ENCODE measurements at regions not wholly inside any gene's neighbourhood (a gene's known extent, or its start where the extent isn't known, plus 50 kb on each side); places are given as distances from the start of the nearest gene placed in this dataset.

DNA sequence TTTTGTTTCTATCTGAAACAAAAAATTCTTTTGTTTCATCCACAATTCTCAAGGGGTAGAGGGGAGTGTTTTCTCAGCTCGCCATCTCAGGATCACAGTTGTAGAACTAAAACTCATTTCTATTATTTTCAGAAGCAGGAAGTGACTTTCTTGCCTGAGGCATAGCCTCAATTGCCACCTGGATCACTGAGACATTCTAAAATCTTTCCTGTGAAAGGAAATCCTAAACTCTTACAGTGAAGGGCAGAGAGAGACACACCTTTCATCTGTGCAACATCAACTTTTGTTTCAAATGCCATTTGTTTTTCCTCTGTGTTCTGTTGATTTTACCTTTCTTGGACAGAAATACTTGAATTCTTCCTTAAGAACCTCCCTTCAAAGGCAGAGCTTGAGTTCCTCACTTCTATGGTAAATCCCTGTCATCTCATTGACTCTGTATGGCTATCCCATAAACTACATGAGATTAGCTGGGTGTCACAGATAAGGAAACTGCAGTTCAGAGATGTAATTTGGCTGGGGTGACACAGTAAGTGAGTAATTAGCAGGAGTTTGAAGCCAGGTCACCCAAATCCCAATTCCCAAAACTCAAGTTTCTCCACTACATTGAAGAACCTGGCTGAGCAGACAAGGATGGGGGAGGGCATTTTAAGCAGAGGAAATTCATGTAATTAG lies 224.4 kb upstream of the HTR2A start:
- Histone ChIP-seq H3K27ac (ENCODE audit: insufficient read depth, low read depth, low read length) (no peak overlapping the region), H3K36me3 (ENCODE audit: control insufficient read depth in 2 of 2, extremely low read depth in 1 of 2, insufficient read depth in 2 of 2, low read length in 2 of 2) (no peaks in the 10 kb centered on the region), H2AFZ (ENCODE audit: low read depth, low read length) (no peak overlapping the region), H4K20me1 (replicated peaks; ENCODE audit: control insufficient read depth, extremely low read depth, insufficient read depth, low read length) (no peaks in the 10 kb centered on the region), H3K4me1 (ENCODE audit: control insufficient read depth, extremely low read depth, insufficient read depth, low read length) (no peaks in the 10 kb centered on the region), H3K9ac (replicated peaks; ENCODE audit: extremely low read depth, insufficient read depth, low read length) (no peak overlapping the region), H3K27me3 (ENCODE audit: control insufficient read depth in 2 of 2, insufficient read depth in 2 of 2, low read length in 2 of 2) (no peaks in the 10 kb centered on the region), H3K79me2 (ENCODE audit: control insufficient read depth, insufficient read depth, low read length) (no peaks in the 10 kb centered on the region), H3K4me2 (ENCODE audit: insufficient read depth, low read length) (no peak overlapping the region), H3K4me3 (replicated peaks in 1 of 3; ENCODE audit: insufficient read depth in 1 of 3, low read depth in 1 of 3, low read length in 3 of 3) (no peak overlapping the region), H3K9me1 (replicated peaks; ENCODE audit: control insufficient read depth, extremely low read depth, insufficient read depth, low read length) (no peaks in the 10 kb centered on the region), H3K9me3 (replicated peaks; ENCODE audit: control insufficient read depth, insufficient read depth, low read length) (peaks cover 5% of the 10 kb centered on the region)
- ChIA-PET CTCF (no interaction called here), POLR2A (no interaction called here)
- BruUV-seq (replicated peaks), result no TSS peak
- no peak for TF ChIP-seq MYC (IDR thresholded peaks at IDR 0.05; ENCODE audit: low read depth, low read length)
- intact Hi-C loops (cut with micrococcal nuclease), result no loop called here
- DNase-seq (ENCODE audit: low read depth, low spot score) (no peak), FAIRE-seq (no peak)
- dilution Hi-C loops (cut with MboI; ENCODE audit: extremely low pct_ligation_motif_present, low sequenced_read_pairs), result no loop called here

DNA sequence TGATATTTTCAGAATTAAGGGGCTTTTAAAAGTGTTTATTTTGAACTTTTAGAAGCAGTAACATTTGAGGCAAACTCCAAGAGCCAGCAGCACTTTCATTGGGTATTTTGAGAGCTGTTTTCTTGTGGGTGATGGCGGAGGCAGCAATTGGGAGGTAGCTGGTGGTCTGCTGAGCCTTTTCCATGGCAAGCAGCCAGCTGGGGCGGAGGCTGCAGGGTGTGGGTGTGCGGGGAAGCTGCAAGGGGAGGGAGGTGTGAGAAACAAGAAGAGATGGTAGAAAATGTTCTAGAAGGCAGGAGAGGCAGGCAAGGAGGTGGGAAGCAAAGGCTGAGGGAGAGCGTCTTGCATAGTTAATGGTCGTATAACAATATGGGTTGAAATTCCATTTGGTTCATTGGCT lies 223.4 kb upstream of the HTR2A start:
- POLR2A ChIA-PET, result no interaction called here
- H3K27ac ChIP-seq (ENCODE audit: insufficient read depth, low read depth, low read length), result no peak overlapping the region
- H3K36me3 ChIP-seq (ENCODE audit: control insufficient read depth in 2 of 2, extremely low read depth in 1 of 2, insufficient read depth in 2 of 2, low read length in 2 of 2), result no peaks in the 10 kb centered on the region
- no peaks in the 10 kb centered on the region for H3K27me3 ChIP-seq (ENCODE audit: control insufficient read depth in 2 of 2, insufficient read depth in 2 of 2, low read length in 2 of 2)
- TF ChIP-seq FOS (IDR thresholded peaks at IDR 0.05; ENCODE audit: borderline replicate concordance, insufficient read depth, low read length) (no peak), GATA2 (IDR thresholded peaks at IDR 0.05; ENCODE audit: insufficient read depth, insufficient read length, low read depth, low read length) (no peak), POLR2AphosphoS5 (IDR thresholded peaks at IDR 0.05; ENCODE audit: insufficient read depth, low read depth, low read length) (no peak), MYC (IDR thresholded peaks at IDR 0.05; ENCODE audit: low read depth, low read length) (no peak), EZH2 (IDR thresholded peaks at IDR 0.05; ENCODE audit: borderline replicate concordance, low read depth, low read length, severe bottlenecking) (no peak), JUN (IDR thresholded peaks at IDR 0.05; ENCODE audit: borderline replicate concordance, insufficient read depth, insufficient read length, low read depth) (no peak), POLR2A (IDR thresholded peaks at IDR 0.05; ENCODE audit: low read depth, low read length) (no peak)
- TF ChIP-seq, protein P1, sequence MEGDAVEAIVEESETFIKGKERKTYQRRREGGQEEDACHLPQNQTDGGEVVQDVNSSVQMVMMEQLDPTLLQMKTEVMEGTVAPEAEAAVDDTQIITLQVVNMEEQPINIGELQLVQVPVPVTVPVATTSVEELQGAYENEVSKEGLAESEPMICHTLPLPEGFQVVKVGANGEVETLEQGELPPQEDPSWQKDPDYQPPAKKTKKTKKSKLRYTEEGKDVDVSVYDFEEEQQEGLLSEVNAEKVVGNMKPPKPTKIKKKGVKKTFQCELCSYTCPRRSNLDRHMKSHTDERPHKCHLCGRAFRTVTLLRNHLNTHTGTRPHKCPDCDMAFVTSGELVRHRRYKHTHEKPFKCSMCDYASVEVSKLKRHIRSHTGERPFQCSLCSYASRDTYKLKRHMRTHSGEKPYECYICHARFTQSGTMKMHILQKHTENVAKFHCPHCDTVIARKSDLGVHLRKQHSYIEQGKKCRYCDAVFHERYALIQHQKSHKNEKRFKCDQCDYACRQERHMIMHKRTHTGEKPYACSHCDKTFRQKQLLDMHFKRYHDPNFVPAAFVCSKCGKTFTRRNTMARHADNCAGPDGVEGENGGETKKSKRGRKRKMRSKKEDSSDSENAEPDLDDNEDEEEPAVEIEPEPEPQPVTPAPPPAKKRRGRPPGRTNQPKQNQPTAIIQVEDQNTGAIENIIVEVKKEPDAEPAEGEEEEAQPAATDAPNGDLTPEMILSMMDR (IDR thresholded peaks at IDR 0.05; ENCODE audit: extremely low read depth in 1 of 2, insufficient read depth in 1 of 2, low read depth in 1 of 2, low read length in 2 of 2), result no peak
- TF ChIP-seq, protein P2, sequence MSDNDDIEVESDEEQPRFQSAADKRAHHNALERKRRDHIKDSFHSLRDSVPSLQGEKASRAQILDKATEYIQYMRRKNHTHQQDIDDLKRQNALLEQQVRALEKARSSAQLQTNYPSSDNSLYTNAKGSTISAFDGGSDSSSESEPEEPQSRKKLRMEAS (IDR thresholded peaks at IDR 0.05; ENCODE audit: insufficient read depth, insufficient read length), result no peak
- H3K4me2 ChIP-seq (ENCODE audit: insufficient read depth, low read length), result no peak overlapping the region
- BruUV-seq (replicated peaks), result no TSS peak
- no peak overlapping the region for H3K4me3 ChIP-seq (replicated peaks in 1 of 3; ENCODE audit: insufficient read depth in 1 of 3, low read depth in 1 of 3, low read length in 3 of 3)
- FAIRE-seq (no peak), DNase-seq (ENCODE audit: low read depth, low spot score) (no peak)
- no peak overlapping the region for H2AFZ ChIP-seq (ENCODE audit: low read depth, low read length)
- no peaks in the 10 kb centered on the region for H3K79me2 ChIP-seq (ENCODE audit: control insufficient read depth, insufficient read depth, low read length)
- no peak overlapping the region for H3K9ac ChIP-seq (replicated peaks; ENCODE audit: extremely low read depth, insufficient read depth, low read length)
- H4K20me1 ChIP-seq (replicated peaks; ENCODE audit: control insufficient read depth, extremely low read depth, insufficient read depth, low read length), result no peaks in the 10 kb centered on the region
- H3K4me1 ChIP-seq (ENCODE audit: control insufficient read depth, extremely low read depth, insufficient read depth, low read length), result no peaks in the 10 kb centered on the region
- H3K9me3 ChIP-seq (replicated peaks; ENCODE audit: control insufficient read depth, insufficient read depth, low read length), result peaks cover 2% of the 10 kb centered on the region
- dilution Hi-C loops (cut with MboI; ENCODE audit: extremely low pct_ligation_motif_present, low sequenced_read_pairs) (no loop called here), intact Hi-C loops (cut with micrococcal nuclease) (no loop called here)
- CTCF ChIA-PET, result no interaction called here
- H3K9me1 ChIP-seq (replicated peaks; ENCODE audit: control insufficient read depth, extremely low read depth, insufficient read depth, low read length), result no peaks in the 10 kb centered on the region
